OCI-LY1 (cell line): ENCODE measurements at regions not wholly inside any gene's neighbourhood (a gene's known extent, or its start where the extent isn't known, plus 50 kb on each side); places are given as distances from the start of the nearest gene placed in this dataset.

Experiments
- CTCF ChIP-seq: fragments of 200-600 bp; sonication (generic), shearing (Covaris generic); IDR thresholded peaks from 2 replicates; pipeline ENCODE4 v1.5.1; 2017; ENCODE audit warnings: mild to moderate bottlenecking, antibody characterized with exemption, low read length, moderate library complexity, mixed read lengths
- EZH2 ChIP-seq: fragments of 200-600 bp; sonication (generic), shearing (Covaris generic); IDR thresholded peaks from 2 replicates; pipeline ENCODE4 v1.8.0; 2017; ENCODE audit warnings: borderline replicate concordance, mixed run types, mild to moderate bottlenecking, antibody characterized with exemption, low read length, moderate library complexity, mixed read lengths

- TF ChIP-seq CTCF (no peak), EZH2 (no peak)
Measured at GRCh38 chr9:23194281-23194680, 631.8 kb downstream of the ELAVL2 start.
